ENCODE measurements at regions not wholly inside any gene's neighbourhood (a gene's known extent, or its start where the extent isn't known, plus 50 kb on each side); places are given as distances from the start of the nearest gene placed in this dataset.

DNA sequence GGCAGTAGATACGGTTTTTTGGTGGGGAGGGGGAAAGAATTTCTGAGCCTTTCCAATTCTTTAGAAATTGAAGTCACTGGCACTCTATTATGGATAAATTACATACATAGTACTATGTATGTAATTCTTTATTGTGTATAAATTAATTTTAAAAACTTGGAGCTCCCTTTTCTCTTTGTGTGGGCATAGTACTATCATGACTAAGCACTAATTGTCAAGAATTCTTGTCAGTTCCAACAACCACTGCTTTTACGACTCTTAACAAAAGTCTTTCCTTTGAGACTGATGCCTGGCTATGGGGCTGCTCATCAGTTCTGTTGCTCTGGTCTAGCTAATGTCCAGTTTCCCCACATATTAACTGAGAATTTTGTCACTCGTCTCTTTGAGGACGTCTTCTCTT is 365.3 kb upstream of the RNF32 start:
- no peak for DNase-seq

GRCh38 chr7:156274557-156274956 is 366.0 kb upstream of the RNF32 start:
- DNase-seq: no peak

DNA sequence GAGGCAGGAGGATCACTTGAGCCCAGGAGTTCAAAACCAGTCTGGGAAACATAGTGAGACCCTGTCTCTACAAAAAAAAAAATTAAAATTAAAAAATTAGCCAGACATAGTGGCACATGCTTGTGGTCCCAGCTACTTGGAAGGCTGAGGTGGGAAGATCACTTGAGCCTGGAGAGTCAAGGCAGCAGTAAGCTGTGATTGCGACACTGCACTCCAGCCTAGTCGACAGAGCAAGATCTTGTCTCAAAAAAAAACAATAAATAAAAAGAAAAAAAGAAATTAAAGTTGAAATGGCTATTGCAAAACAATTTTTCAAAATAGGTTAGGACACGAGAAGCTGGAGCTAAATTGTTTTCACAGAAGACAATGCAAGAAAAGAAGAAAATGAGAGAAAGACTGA is 379.0 kb upstream of the RNF32 start:
- DNase-seq: no peak

GRCh38 chr7:156257904-156258303 is 382.7 kb upstream of the RNF32 start:
- no peak for DNase-seq

DNA sequence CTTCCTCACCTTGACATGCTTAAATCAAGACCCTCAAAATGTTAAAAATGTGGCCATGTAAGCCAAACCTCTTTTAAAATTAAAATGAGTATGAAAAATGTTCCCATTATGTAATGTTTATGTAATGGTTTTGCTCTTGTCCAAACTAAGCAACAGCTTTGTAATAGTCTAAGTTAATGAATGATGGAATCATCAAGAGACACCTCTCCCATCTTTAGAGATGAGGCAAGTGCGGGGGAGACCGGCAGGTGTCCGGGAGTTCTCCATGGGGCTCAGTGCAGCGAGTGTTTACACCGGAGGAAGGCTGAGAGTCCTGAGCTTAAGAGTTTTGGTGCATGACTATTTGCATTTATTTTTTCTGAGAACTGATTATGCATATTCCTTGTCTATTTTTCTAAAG is 384.9 kb upstream of the RNF32 start:
- DNase-seq: no peak

DNA sequence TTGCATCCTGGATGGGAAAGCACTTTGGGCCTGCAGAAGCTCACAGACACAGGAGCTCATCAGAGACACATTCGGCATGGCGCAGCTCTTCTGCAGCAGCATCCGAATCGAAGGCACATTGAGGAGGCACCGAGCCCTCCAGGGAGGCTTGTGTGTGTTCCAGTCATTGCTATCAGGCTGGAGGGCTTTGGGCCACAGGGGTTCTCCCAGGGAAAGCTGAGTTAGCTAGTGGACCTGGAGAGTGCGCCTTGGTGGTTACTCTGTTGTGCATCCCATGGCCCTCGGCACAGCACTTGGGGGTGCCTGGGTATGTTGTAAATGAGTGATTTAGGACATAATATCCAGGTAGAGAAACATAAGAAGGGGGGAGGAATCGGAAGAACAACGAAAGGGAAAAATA is 388.7 kb upstream of the RNF32 start:
- DNase-seq: no peak

DNA sequence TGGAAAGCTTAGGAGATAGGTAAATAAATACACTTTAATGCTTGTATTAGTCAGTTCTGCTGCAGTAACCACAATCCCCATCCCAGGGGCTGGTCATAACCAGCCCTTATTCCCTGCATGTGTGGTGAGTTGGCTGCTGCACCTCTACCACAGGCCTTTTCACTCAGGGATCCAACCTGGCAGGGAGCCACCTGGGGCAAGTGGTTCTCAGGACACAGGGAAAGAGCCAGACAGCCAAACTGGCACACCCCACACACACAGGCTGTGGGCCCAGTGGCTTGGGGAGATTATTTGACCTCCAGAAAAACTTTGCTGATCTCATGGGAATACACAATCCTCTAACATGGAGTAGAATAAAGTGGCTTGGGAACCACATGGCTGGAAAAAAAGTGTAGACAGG is 400.0 kb upstream of the RNF32 start:
- no peak for DNase-seq

GRCh38 chr7:156238366-156239133 is 402.0 kb upstream of the RNF32 start:
- DNase-seq: no peak

DNA sequence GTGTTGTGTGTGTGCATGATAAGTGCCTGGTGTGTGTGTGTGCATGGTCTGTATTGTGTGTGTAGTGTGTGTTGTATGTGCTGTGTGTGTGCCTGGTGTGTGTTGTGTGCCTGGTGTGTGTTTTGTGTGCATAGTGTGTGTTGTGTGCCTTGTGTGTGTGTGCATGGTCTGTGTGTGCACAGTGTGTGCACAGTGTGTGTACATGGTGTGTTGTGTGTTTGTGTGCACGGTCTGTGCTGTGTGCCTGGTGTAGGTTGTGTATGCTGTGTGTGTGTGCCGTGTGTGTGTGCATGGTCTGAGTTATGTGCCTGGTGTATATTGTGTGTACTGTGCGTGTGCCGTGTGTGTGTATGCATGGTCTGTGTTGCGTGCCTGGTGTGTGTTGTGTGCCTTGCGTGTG is 403.0 kb upstream of the RNF32 start:
- no peak for DNase-seq

- no peak for DNase-seq
These were observed 403.5 kb upstream of the RNF32 start for GRCh38 chr7:156236936-156237599.

DNA sequence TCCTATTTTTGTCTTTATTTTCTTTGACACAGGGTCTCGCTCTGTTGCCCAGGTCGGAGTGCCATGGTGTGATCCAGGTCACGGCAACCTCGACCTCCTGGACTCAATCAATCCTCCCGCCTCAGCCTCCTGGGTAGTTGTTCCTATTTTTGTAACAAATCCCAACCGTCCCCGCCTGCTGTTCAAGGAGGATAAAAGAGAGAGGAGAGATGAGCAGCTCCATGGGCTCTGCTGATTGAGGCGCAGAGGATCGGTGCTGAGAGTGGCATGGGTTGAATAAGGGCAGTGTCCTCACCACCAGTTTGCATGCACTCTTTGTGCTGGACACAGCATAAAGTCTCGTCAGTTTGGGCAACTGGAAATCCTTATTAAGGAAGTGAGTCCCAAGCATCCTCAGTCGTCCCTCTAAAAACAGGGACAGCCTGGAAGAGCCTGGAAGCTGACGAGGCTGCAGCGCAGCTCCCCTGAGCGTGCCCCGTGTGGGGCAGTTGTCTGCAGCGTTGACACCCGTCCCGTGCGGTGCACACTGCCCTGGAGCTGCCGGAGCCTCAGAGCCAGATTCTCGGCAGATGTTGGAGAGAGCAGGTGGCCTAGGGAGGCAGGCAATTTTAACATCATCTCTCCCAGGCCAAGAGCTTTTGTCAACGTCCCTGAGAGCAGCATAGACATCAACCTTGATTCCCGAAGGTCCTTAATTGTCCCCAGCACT is 404.2 kb upstream of the RNF32 start:
- no peak for DNase-seq

GRCh38 chr7:156234666-156235494 is 405.7 kb upstream of the RNF32 start:
- no peak for DNase-seq

DNA sequence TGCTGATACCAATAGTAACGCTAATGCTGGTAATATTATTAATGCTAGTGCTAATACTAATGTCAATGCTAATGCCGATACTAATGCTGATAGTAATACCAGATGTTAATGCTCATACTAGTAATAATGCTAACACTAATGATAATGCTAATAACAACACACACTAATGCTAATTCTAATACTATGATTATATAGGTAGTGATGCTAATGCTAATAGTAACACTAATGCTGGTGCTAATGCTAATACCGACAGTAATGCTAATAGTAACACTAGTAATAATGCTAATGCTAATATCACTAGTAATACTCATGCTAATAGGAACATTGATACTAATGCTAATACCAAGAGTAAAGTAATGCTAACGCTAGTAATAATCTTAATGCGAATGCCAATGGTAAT is 406.4 kb upstream of the RNF32 start:
- no peak for DNase-seq

DNA sequence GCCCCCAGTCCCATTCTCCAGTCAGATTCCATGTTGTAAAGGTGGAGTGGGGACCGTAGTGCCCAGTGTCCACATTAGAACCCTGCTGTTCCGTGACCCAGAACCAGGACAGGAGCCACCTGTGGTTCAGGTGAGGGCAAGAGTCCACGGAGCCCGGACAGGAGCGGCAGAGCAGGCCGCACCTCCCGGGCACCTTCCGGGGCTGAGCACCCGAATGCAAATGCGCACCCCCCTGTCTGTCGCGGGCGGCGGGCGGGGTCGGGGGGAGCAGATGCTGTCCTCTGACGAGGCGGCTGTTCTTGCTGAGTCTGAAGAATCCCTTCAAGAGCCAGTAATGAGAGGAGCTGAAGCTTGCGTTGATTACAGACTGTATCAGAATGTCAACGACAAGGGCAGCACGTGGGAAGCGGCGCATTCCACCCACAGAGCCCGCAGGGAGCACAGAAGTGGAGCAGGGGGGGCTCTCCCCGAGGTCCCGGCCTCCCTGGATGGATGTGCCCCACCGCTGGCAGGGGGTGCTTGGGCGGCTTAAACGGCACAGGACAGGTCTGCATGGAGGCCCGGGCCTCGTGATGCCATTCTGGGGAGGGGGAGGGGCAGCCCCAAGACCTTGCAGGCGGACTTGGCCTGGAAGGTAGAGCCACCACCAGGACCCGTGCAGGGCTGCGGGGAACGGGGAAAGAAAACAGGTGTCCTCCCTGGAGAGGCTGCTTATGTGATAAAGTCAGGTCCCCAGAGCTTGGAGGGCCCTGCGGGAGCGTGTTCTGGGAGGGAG is 407.5 kb upstream of the RNF32 start:
- DNase-seq: no peak

DNA sequence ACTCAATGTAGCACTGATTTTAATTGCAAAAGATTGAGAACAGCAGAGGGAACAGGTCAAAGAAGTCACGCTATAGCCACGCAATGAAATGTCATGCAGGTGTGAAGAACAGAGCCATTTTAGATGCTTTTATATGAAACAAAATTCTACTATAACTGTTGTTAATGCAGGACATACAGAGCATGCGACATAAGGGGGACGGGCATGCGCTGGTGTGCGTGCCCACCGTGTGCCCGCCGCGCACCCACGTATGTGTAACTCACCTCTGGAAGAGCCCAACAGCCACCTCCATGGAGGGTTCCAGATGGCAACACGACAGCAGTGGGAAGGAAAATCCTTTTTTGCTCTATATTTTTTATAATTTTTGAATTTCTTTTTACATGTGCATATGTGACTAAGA is 410.0 kb upstream of the RNF32 start:
- DNase-seq: no peak

GRCh38 chr7:156224833-156225225 is 412.6 kb upstream of the SHH start:
- DNase-seq: no peak

- DNase-seq: no peak
These were observed 411.9 kb upstream of the SHH start for GRCh38 chr7:156223935-156224832.

GRCh38 chr7:156222611-156223010 is 410.3 kb upstream of the SHH start:
- no peak for DNase-seq

- no peak for DNase-seq
These were observed 409.9 kb upstream of the SHH start for GRCh38 chr7:156222151-156222550.

- no peak for DNase-seq
These were observed 408.4 kb upstream of the SHH start for GRCh38 chr7:156220701-156221100.

DNA sequence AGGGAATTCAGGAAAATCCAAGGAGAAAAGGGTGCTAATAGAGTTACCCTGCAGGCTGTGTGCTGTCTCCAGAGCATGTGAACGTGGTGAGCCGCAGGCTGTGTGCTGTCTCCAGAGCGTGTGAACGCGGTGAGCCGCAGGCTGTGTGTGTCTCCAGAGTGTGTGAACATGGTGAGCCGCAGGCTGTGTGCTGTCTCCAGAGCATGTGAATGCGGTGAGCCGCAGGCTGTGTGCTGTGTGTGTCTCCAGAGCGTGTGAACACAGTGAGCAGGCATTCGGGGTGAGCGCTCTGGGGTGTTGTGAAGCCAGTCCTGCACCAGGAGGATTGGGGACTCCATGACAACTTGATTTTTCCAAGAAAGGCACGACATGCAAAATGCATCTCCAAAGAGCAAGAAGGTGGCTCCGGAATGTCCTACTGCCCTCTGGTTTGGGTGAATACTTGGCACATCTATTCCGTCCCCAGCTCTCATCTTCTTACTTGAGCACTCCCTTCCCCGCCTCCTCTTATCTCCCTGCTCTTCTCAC is 407.9 kb upstream of the SHH start:
- no peak for DNase-seq

All from fibroblast of skin of abdomen (primary cell).